HCT116 (cell line): ENCODE measurements at regions not wholly inside any gene's neighbourhood (a gene's known extent, or its start where the extent isn't known, plus 50 kb on each side); places are given as distances from the start of the nearest gene placed in this dataset.

Source experiments
- ATAC-seq: fragments of 200-7000 bp; cut with Tn5 transposase; 2 replicates; pipeline ENCODE4 v1.9.1; 2020; ENCODE audit warnings: mild to moderate bottlenecking, moderate library complexity
- BruUV-seq: library from RNA; stranded (reverse); fragments of 400-500 nt; replicated peaks from 2 replicates; lab custom pipeline; 2021; lab: Mats Ljungman, UMichigan
- CTCF ChIA-PET: fragments of 300-600 bp; sonication (Branson Sonifier 250); formaldehyde crosslinking; loops from one replicate; lab custom pipeline; 2021; ENCODE audit warnings: antibody characterized with exemption; lab: Charles Lee
- POLR2A ChIA-PET: fragments of 300-600, 350-600 bp; sonication (Branson Sonifier 250); formaldehyde crosslinking; loops from one replicate; lab custom pipeline; 2021; ENCODE audit warnings: antibody characterized with exemption; lab: Charles Lee
- RAD21 ChIA-PET, 2 experiments: fragments of 300-600 bp; sonication (Branson Sonifier 250); formaldehyde crosslinking; loops; one replicate each; lab custom pipeline; 2023; ENCODE audit warnings: low total read pairs in 2 of 2; ENCODE audit not compliant: uncharacterized antibody in 2 of 2, unreplicated experiment in 2 of 2, low non-redundant PET in 1 of 2; lab: Charles Lee
- DNase-seq: peaks from one replicate; pipeline ENCODE4 v3.0.0-alpha.2; 2010; ENCODE audit warnings: low read depth, low spot score
- H2AFZ ChIP-seq: fragments of 200-600 bp; shearing (Covaris generic), sonication (generic); 2 replicates; pipeline ENCODE4 v1.6.1; 2017; ENCODE audit warnings: low read depth, mixed run types, mixed read lengths, antibody characterized with exemption, low read length; ENCODE audit not compliant: poor library complexity, severe bottlenecking
- H3K27ac ChIP-seq: 2 replicates; pipeline ENCODE4 v1.5.1; 2012; ENCODE audit warnings: low read depth, low read length
- H3K27me3 ChIP-seq: fragments of 200-600 bp; sonication (generic); 2 replicates; pipeline ENCODE4 v1.6.1; 2016; ENCODE audit warnings: mixed run types, low read length, mixed read lengths; ENCODE audit not compliant: insufficient read depth
- H3K36me3 ChIP-seq, 2 experiments: fragments of 200-500 bp in 1 of 2; fragments of 200-600 bp in 1 of 2; sonication (Bioruptor generic) in 1 of 2; sonication (generic) in 1 of 2; 2 replicates each; pipeline versions ENCODE4 v1.5.1 to v1.6.1; 2014 to 2016; ENCODE audit warnings: low read length in 2 of 2, inconsistent platforms in 1 of 2, mixed read lengths in 1 of 2, mixed run types in 1 of 2; ENCODE audit not compliant: insufficient read depth in 2 of 2, control insufficient read depth in 1 of 2
- H3K4me1 ChIP-seq, 2 experiments: fragments of 200-600 bp in 1 of 2; sonication (generic) in 1 of 2; 2 replicates each; pipeline versions ENCODE4 v1.5.1 to v1.6.1; 2012 to 2017; ENCODE audit warnings: low read length in 2 of 2, inconsistent platforms in 1 of 2, mild to moderate bottlenecking in 1 of 2, mixed read lengths in 1 of 2, mixed run types in 1 of 2, moderate library complexity in 1 of 2; ENCODE audit not compliant: insufficient read depth in 2 of 2, control insufficient read depth in 1 of 2
- H3K4me2 ChIP-seq: fragments of 200-600 bp; sonication (generic); 2 replicates; pipeline ENCODE4 v1.6.1; 2017; ENCODE audit warnings: mixed run types, low read length, mixed read lengths
- H3K4me3 ChIP-seq, 2 experiments: fragments of 200-600 bp in 1 of 2; sonication (generic) in 1 of 2; replicated peaks in 1 of 2; 2 replicates each; pipeline ENCODE4 v1.5.1; 2011 to 2016; ENCODE audit warnings: low read length in 2 of 2, control low read depth in 1 of 2, low read depth in 1 of 2, mild to moderate bottlenecking in 1 of 2, mixed read lengths in 1 of 2, mixed run types in 1 of 2
- H3K79me2 ChIP-seq: fragments of 200-600 bp; sonication (generic); 2 replicates; pipeline ENCODE4 v1.6.1; 2017; ENCODE audit warnings: mild to moderate bottlenecking, mixed run types, low read length, moderate library complexity, mixed read lengths; ENCODE audit not compliant: insufficient read depth
- H3K9ac ChIP-seq: fragments of 200-600 bp; sonication (generic); 2 replicates; pipeline ENCODE4 v1.6.1; 2016; ENCODE audit warnings: low read length, mixed read lengths
- H3K9me2 ChIP-seq: fragments of 200-600 bp; sonication (generic), shearing (Covaris generic); 2 replicates; pipeline ENCODE4 v1.6.1; 2017; ENCODE audit warnings: mixed run types, mild to moderate bottlenecking, moderate library complexity; ENCODE audit not compliant: insufficient read depth
- H3K9me3 ChIP-seq, 2 experiments: fragments of 200-500 bp in 1 of 2; fragments of 200-600 bp in 1 of 2; sonication (Bioruptor generic) in 1 of 2; sonication (generic) in 1 of 2; 2 replicates each; pipeline ENCODE4 v1.6.1; 2014 to 2017; ENCODE audit warnings: low read length in 2 of 2, mixed read lengths in 2 of 2, inconsistent platforms in 1 of 2, low read depth in 1 of 2, mild to moderate bottlenecking in 1 of 2, mixed run types in 1 of 2, moderate library complexity in 1 of 2; ENCODE audit not compliant: control insufficient read depth in 1 of 2, insufficient read depth in 1 of 2
- H4K20me1 ChIP-seq: fragments of 200-600 bp; sonication (generic), shearing (Covaris generic); 2 replicates; pipeline ENCODE4 v1.6.1; 2017; ENCODE audit warnings: mixed run types, mild to moderate bottlenecking, moderate library complexity; ENCODE audit not compliant: insufficient read depth
- CEBPB ChIP-seq: IDR thresholded peaks from 2 replicates; pipeline ENCODE4 v1.6.1; 2012; ENCODE audit warnings: low read depth
- EGR1 ChIP-seq: IDR thresholded peaks from 2 replicates; pipeline ENCODE4 v1.6.1; 2012; ENCODE audit warnings: low read depth
- EZH2 ChIP-seq: fragments of 200-600 bp; sonication (generic); IDR thresholded peaks from 2 replicates; pipeline ENCODE4 v1.6.1; 2017; ENCODE audit warnings: antibody characterized with exemption, mixed run types
- FOSL1 ChIP-seq: IDR thresholded peaks from 2 replicates; pipeline ENCODE4 v1.6.1; 2012; ENCODE audit warnings: low read depth
- RAD21 ChIP-seq: IDR thresholded peaks from 2 replicates; pipeline ENCODE4 v1.6.1; 2012; ENCODE audit warnings: low read depth, mild to moderate bottlenecking
- TCF7L2 ChIP-seq: IDR thresholded peaks from 2 replicates; pipeline ENCODE4 v1.7.0; 2011; ENCODE audit warnings: borderline replicate concordance, inconsistent platforms; ENCODE audit not compliant: insufficient read depth, insufficient read length; ENCODE audit errors: extremely low read depth
- YY1 ChIP-seq: IDR thresholded peaks from 2 replicates; pipeline ENCODE4 v1.6.1; 2011; ENCODE audit warnings: low read length, low read depth, moderate library complexity, mild to moderate bottlenecking; ENCODE audit not compliant: insufficient replicate concordance; ENCODE audit errors: extremely low read depth
- ZNF274 ChIP-seq: fragments of 200-500 bp; sonication (Bioruptor generic); IDR thresholded peaks from 2 replicates; pipeline ENCODE4 v1.6.1; 2014; ENCODE audit warnings: mild to moderate bottlenecking, low read depth, low read length, inconsistent platforms
- intact Hi-C: fragments of 100-400 bp; cut with micrococcal nuclease; formaldehyde crosslinking; loops from 2 replicates; pipeline ENCODE4 v1.10.0; 2022
- TF ChIP-seq, protein P1 (sequence below): IDR thresholded peaks from 2 replicates; pipeline ENCODE4 v1.6.1; 2012; ENCODE audit warnings: low read depth

DNA sequence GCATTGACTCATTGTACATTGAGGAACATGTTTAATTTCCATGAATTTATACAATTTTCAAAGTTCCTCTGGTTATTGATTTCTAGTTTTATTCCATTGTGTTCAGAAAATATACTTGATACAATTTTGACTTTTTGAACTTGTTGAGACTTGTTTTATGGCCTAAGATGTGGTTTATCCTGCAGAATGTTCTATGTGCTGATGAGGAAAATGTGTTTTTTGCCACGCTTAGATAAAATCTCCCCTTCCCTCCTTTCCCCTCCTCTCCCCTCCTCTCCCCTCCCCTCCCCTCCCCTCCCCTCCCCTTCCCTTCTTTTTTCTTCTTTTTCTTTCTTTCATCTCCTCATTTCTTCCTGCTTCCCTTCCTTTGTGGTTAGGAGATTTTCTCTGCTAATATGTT is 470.8 kb upstream of the MAP3K7 start:
- TF ChIP-seq YY1, result no peak
- TF ChIP-seq, protein P1, sequence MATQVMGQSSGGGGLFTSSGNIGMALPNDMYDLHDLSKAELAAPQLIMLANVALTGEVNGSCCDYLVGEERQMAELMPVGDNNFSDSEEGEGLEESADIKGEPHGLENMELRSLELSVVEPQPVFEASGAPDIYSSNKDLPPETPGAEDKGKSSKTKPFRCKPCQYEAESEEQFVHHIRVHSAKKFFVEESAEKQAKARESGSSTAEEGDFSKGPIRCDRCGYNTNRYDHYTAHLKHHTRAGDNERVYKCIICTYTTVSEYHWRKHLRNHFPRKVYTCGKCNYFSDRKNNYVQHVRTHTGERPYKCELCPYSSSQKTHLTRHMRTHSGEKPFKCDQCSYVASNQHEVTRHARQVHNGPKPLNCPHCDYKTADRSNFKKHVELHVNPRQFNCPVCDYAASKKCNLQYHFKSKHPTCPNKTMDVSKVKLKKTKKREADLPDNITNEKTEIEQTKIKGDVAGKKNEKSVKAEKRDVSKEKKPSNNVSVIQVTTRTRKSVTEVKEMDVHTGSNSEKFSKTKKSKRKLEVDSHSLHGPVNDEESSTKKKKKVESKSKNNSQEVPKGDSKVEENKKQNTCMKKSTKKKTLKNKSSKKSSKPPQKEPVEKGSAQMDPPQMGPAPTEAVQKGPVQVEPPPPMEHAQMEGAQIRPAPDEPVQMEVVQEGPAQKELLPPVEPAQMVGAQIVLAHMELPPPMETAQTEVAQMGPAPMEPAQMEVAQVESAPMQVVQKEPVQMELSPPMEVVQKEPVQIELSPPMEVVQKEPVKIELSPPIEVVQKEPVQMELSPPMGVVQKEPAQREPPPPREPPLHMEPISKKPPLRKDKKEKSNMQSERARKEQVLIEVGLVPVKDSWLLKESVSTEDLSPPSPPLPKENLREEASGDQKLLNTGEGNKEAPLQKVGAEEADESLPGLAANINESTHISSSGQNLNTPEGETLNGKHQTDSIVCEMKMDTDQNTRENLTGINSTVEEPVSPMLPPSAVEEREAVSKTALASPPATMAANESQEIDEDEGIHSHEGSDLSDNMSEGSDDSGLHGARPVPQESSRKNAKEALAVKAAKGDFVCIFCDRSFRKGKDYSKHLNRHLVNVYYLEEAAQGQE, result no peak
- TF ChIP-seq FOSL1, result no peak
- no peak for TF ChIP-seq CEBPB
- no peak for TF ChIP-seq ZNF274
- TF ChIP-seq EZH2, result no peak
- TF ChIP-seq TCF7L2, result no peak
- no peak for TF ChIP-seq EGR1
- TF ChIP-seq RAD21, result no peak
- POLR2A ChIA-PET, result no interaction called here
- Histone ChIP-seq H3K9me3 (peaks cover 0 to 9% of the 10 kb centered on the region in 2 experiments; a peak in 3 of 4 replicates), H4K20me1 (no peaks in the 10 kb centered on the region), H2AFZ (no peak overlapping the region), H3K79me2 (no peaks in the 10 kb centered on the region), H3K27me3 (no peaks in the 10 kb centered on the region), H3K36me3 (no peaks in the 10 kb centered on the region), H3K9me2 (no peaks in the 10 kb centered on the region), H3K4me2 (no peak overlapping the region), H3K4me3 (no peak overlapping the region), H3K27ac (no peak overlapping the region), H3K4me1 (no peaks in the 10 kb centered on the region), H3K9ac (no peak overlapping the region)
- no peak for DNase-seq
- no TSS peak for BruUV-seq
- no peak for ATAC-seq
- intact Hi-C loops, result no loop called here
- CTCF ChIA-PET, result no interaction called here
- RAD21 ChIA-PET, result no interaction called here
